UCSD-AML1 (cell line): ENCODE measurements at regions not wholly inside any gene's neighbourhood (a gene's known extent, or its start where the extent isn't known, plus 50 kb on each side); places are given as distances from the start of the nearest gene placed in this dataset.

ENCODE experiments used
- DNase-seq: peaks from one replicate; lab custom pipeline; 2025; ENCODE audit not compliant: unreplicated experiment; lab: John Stamatoyannopoulos, UW

- DNase-seq: no peak
These were observed 621.1 kb downstream of the BCL11A start for GRCh38 chr2:59932341-59932740.

GRCh38 chr2:59930430-59930829 is 623.0 kb downstream of the BCL11A start:
- DNase-seq: no peak

DNA sequence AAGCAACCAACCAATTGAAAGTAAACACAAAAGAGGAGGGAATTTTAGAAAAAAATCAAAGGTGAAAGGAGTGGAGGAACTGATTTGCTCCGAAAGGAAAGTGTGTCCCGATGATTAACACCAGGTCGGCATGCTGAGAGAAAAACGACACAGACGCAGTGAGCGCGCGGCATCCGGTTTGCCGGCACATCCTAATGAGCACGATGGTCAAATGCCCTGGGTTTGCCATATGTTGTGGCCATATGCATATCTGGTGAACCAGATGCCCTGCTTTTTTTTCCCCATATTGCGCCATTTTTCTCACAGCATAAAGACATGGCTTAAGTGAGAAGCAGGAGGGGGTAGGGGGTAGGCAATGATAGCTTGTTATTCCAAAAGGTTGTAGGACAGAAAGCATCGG is 626.7 kb downstream of the BCL11A start:
- DNase-seq: no peak

DNA sequence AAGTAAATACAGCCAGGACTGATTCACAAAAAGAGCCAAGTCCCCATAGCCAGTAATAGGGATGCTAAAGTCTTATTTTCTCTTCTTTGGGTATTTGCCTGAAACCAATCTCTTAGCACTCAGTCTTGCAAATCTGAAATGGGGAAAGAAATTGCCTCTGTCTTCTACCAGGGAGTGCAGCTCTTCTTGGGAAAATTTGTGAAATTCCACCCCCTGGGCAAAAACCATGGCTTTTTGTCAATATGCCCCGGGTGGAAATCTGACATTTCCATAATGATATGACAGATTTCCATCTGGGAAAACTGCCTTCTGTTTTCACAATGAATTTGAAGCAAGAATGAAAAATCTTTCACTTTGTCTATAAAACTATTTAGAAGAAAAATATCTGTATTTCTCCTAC is 628.1 kb downstream of the BCL11A start:
- DNase-seq: no peak

- DNase-seq: no peak
These were observed 629.1 kb downstream of the BCL11A start for GRCh38 chr2:59924346-59924745.

DNA sequence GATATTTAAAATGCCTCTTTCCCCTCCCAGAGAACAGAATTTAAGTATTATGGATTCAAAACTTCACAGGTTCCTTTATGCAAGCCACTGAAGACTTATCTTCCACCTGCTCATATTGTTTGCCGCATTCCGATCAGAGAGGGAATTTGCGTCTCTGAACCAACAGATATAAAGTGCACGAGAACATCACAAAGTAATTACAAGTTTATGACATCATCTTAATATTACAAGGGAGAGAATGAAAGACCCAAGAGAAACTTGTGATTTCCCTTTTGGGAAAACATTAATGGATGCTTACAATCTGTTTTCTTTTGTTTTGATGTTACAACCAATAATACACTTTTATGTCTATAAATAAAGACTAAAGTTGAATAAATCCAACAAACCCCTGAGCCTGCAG is 631.0 kb downstream of the BCL11A start:
- DNase-seq: no peak

- DNase-seq: no peak
These were observed 631.7 kb downstream of the BCL11A start for GRCh38 chr2:59921743-59922142.

GRCh38 chr2:59920961-59921360 is 632.5 kb downstream of the BCL11A start:
- DNase-seq: no peak

- DNase-seq: no peak
These were observed 633.1 kb downstream of the BCL11A start for GRCh38 chr2:59920307-59920706.

DNA sequence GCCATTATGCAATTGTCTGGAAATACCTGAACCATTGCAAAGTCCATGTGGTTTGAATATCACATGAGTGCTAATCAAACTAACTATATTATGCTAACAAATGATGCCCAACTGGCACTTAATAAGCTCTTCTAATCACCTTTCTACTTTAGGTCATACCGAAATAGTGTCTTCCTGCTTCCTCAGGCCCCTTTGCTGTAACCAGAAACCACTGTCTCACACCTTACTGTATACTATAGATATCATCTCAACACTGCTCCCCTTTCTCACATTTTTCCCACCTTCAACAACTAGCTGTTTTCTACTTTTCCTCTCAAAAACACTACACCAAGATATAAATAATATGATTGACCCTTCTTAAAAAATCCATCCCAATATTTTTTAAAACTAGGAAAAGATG is 633.9 kb downstream of the BCL11A start:
- DNase-seq: no peak

DNA sequence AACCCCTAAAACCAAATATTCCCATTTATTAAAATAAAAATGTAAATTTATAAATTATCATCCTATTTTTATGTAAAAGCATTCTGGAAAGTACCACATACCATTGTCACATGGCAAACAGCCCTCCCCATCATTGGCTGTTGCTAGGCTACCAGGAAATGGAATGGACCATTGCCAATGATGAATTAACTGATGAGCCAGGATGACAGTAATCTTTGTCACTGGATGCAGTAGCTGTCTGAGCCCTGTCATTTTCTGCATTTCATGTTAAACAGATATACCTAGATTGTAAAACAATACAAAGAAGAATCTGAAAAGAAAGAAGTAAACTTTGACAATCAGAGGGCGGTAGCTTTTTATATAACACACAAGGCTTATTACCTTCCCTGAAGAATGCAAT is 641.4 kb downstream of the BCL11A start:
- no peak for DNase-seq

GRCh38 chr2:59910166-59910565 is 643.3 kb downstream of the BCL11A start:
- DNase-seq: no peak

DNA sequence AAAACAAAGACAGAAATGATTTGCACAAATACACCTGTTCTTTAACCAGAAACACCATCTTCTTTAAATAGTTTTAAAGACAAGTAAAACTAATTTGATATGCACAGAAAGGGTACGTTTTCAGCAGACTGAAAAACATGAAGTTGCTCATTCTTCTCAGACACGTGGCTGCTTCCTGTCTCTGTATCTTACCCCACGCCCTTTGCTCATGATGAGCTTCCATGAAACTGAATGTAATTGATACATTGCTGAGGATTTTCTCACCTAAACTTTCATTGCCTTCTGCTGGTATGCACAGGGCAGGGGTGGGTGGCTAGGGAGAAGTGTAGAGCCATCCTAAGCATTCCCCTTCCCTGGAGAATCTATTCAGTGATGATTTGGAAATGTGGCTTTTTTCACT is 644.3 kb downstream of the BCL11A start:
- no peak for DNase-seq

GRCh38 chr2:59905731-59906130 is 647.7 kb downstream of the BCL11A start:
- no peak for DNase-seq

- DNase-seq: no peak
These were observed 649.4 kb downstream of the BCL11A start for GRCh38 chr2:59903994-59904544.

DNA sequence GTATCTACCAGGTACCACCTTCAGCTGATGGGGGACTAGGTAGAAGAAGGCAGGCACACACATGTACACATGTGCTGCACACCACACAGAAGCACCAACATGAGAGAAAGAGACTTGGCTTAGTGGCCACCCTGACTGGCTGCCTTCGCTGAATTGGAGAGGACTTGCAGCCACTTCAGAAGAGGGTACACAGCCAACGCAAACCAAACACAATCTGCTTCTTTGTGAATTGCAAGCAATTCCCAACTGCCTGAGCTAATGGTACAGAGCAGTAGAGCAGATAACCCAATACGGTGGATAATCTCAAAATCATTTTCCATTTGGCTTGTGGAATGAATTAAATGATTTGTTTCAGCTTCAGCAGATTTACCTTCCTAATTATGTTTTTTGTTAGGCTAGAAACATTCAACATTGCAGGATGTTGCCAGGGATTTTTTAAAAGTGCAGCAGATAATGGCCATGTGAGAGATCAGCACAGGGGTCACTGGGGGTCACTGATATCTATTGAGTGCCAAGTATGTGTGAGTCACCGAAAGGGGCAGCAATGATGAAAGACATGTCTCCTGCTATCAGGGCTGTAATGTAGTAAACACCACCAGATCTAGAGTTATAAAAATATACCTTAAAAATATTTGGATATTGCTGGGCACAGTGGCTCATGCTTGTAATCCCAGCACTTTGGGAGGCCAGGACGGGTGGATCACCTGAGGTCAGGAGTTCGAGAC is 652.6 kb downstream of the BCL11A start:
- DNase-seq: no peak

DNA sequence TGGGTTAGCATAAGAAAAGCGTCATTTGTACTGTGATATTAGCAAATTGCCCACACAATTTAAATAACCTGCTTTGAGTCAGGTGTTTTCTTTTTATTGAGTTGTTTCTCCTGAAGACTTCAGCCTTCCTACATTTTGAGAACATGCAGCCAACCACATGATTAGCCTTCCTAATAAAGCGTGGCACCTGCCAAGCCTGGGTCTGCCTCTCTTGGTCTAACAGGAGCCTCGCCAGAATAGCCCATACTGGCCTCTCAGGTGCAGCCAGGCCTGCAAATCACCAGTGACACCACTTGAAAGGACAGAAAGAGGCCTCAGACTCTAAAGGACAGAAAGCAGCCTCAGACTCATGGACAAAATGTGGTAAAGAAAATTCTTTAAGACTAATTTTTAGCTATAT is 653.8 kb downstream of the BCL11A start:
- no peak for DNase-seq

GRCh38 chr2:59896499-59897245 is 656.8 kb downstream of the BCL11A start:
- no peak for DNase-seq

DNA sequence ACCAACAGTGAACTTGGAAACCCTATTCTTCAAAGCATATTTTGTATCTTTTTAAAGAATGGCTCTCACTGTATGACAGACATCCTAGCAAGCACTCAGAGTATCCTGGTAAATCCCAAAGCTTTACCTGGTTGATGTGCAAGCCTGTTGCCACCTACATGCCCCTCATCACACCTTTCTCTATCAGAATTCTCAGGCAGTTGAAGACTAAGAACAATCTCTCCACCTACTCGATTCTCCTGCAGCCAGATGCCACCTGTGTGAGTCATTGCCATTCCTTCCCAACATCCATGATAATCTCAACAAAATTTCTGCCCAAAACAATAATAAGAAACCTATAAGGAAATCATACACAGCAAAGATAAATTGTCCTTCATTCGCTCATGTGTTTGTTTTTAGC is 659.8 kb downstream of the BCL11A start:
- DNase-seq: no peak

GRCh38 chr2:59892398-59892797 is 661.1 kb downstream of the BCL11A start:
- DNase-seq: no peak

DNA sequence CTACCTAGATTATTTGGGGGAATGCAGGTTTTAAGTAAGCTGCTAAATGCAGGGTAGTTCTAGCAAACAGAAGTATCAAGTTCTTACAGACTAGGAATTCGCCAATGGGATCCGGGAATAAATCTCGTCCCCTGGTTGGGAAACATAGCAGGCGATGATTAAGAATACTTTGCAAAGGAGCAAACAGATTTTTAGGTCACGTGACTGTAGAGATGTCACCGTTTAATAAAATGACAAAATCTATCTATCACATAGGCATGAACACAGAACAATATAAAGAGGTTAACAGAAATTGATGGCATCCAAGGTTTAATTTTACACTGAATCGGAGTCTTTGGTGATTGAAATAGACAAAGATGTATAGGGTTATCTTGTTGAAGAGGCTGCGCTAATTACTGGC is 664.1 kb downstream of the BCL11A start:
- no peak for DNase-seq

- DNase-seq: no peak
These were observed 664.7 kb downstream of the BCL11A start for GRCh38 chr2:59888706-59889105.
